Mucosa of descending colon (tissue), 3 donors: ENCODE measurements at regions not wholly inside any gene's neighbourhood (a gene's known extent, or its start where the extent isn't known, plus 50 kb on each side); places are given as distances from the start of the nearest gene placed in this dataset.

Experiments
- ATAC-seq: fragments of 200-7000 bp; cut with Tn5 transposase; one replicate; pipeline ENCODE4 v1.9.1; 2020; ENCODE audit warnings: mild to moderate bottlenecking, moderate library complexity
- DNase-seq, 3 donors: peaks; one replicate each; pipeline ENCODE4 v3.0.0-alpha.2; 2020
- H3K36me3 ChIP-seq: fragments of 200-600 bp; one replicate; pipeline ENCODE4 v1.8.0; 2021; ENCODE audit warnings: low read depth, mild to moderate bottlenecking
- H3K4me1 ChIP-seq: fragments of 200-600 bp; one replicate; pipeline ENCODE4 v1.8.0; 2021; ENCODE audit warnings: low read depth, mild to moderate bottlenecking
- H3K4me3 ChIP-seq: fragments of 200-600 bp; one replicate; pipeline ENCODE4 v1.8.0; 2021; ENCODE audit warnings: mild to moderate bottlenecking
- H3K9me3 ChIP-seq: fragments of 200-600 bp; one replicate; pipeline ENCODE4 v1.8.0; 2021; ENCODE audit warnings: mild to moderate bottlenecking
- CTCF ChIP-seq: fragments of 200-600 bp; IDR thresholded peaks from one replicate; pipeline ENCODE4 v1.8.0; 2022; ENCODE audit warnings: antibody characterized with exemption, mild to moderate bottlenecking
- intact Hi-C, 2 donors: fragments of 100-400 bp; cut with DNase I in 1 of 2; cut with micrococcal nuclease in 1 of 2; formaldehyde crosslinking; loops; one replicate each; pipeline versions ENCODE4 v1.11.0 to v1.11.1; 2022; cut with DNase I, micrococcal nuclease
- donor health status: DM: no; HTN: no; CAD: no; lungs with moderate emphysema.
- donor health status: DM: no; HTN: no; CAD: no.
- donor health status: DM: no; HTN: yes; CAD: no.

DNA sequence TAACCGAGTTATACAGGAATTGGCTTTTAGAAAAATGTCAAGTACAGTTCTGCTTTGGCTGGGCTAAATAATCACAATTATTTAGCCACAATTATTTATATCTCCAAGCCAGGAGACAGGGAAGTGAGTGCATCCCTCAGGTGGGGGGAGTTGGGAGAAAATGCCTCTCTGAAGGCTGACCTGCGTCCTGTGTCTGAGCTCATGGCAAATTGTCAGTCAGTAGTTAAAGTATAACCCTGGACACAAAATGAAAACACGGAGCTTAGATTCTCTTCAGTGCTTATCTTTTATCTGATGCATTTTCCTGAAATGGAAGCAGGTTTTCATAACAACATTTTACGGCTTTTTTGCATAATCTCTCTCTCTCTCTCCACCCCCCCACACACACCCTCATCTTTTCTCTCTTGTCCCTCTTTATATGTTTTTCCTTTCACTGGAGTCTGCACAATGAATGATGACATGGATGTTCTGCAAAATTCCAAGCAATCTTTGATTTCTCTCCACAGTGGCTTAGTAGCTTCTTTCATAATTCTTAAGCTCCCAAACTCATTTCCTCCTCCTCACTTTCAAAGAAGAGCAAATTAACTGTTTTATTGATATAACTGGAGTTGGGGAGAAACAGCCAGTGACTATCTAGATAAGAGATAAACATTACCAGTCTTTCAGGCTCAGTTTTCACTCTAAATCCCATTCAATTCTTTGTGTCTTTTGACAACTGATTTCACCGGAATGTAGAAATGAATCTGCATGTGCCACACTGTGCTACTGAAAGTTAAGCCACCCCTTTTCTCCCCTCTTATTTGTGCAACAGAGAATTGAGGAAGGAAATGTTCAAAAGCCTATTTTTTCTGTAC is 521.4 kb upstream of the GHITM start:
- H3K4me1 ChIP-seq: no peaks in the 10 kb centered on the region
- intact Hi-C loops: no loop called here
- DNase-seq: no peak
- no peak for TF ChIP-seq CTCF
- no peaks in the 10 kb centered on the region for H3K9me3 ChIP-seq
- H3K4me3 ChIP-seq: no peak overlapping the region
- ATAC-seq: no peak
- no peaks in the 10 kb centered on the region for H3K36me3 ChIP-seq

- intact Hi-C loops: no loop called here
- Histone ChIP-seq H3K9me3 (no peaks in the 10 kb centered on the region), H3K4me3 (no peak overlapping the region), H3K4me1 (no peaks in the 10 kb centered on the region), H3K36me3 (no peaks in the 10 kb centered on the region)
- no peak for TF ChIP-seq CTCF
- DNase-seq (no peak), ATAC-seq (no peak)
Observed at GRCh38 chr10:83625831-83626360, 513.4 kb upstream of the GHITM start.

DNA sequence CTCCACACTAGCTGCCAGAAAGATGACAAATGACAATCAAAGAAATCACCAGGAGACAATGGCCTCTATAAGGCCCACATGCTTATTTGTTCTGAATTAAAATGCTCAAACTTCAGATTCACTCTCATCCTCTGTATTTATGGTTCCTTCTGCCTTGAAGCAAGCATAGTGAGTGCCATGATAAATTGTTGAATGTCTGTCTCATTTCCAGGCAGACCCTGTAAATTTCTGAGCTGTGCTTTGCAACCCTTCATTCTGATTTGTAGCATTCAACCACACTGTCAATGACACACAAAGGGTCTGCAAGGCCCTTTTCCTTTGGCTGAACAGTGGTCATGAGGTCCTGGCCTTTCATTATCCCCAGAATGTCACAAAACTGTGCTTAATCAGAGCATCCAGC is 506.6 kb upstream of the GHITM start:
- DNase-seq (no peak), ATAC-seq (no peak)
- intact Hi-C loops: no loop called here
- Histone ChIP-seq H3K4me3 (no peak overlapping the region), H3K4me1 (no peaks in the 10 kb centered on the region), H3K36me3 (no peaks in the 10 kb centered on the region), H3K9me3 (no peaks in the 10 kb centered on the region)
- TF ChIP-seq CTCF: no peak

DNA sequence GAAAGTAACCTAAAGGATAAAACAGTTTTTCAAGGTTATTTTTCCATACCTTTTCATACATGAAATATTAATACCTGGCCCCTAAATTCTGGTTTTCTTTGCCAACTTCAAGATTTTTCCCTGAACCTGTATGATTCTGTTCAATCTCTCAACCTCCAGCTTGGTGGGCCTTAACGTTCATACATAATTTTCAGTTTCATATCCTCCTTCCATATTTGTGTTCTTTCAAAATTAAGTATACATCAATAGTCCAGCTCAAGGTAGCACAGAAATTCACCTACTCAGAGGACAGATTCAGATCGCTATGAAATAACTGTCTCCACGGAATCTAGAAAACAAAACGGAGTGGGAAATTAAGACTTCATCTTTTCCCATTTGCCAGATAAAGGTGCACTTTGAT is 505.8 kb upstream of the GHITM start:
- no peaks in the 10 kb centered on the region for H3K36me3 ChIP-seq
- H3K4me3 ChIP-seq: no peak overlapping the region
- TF ChIP-seq CTCF: no peak
- H3K4me1 ChIP-seq: no peaks in the 10 kb centered on the region
- intact Hi-C loops: no loop called here
- no peaks in the 10 kb centered on the region for H3K9me3 ChIP-seq
- no peak for DNase-seq
- ATAC-seq: no peak

GRCh38 chr10:83636826-83637225 is 502.5 kb upstream of the GHITM start:
- intact Hi-C loops: no loop called here
- H3K4me3 ChIP-seq: no peak overlapping the region
- ATAC-seq: no peak

More at GRCh38 chr10:83636826-83637225, 502.5 kb upstream of the GHITM start:
- TF ChIP-seq CTCF: no peak
- Histone ChIP-seq H3K4me1 (no peaks in the 10 kb centered on the region), H3K36me3 (no peaks in the 10 kb centered on the region), H3K9me3 (no peaks in the 10 kb centered on the region)
- no peak for DNase-seq
